Skin epidermis (tissue), 12 donors: ENCODE measurements at regions not wholly inside any gene's neighbourhood (a gene's known extent, or its start where the extent isn't known, plus 50 kb on each side); places are given as distances from the start of the nearest gene placed in this dataset.
A peak's percentile ranks its signal among the peaks of the same experiment; 100 is the strongest.
"Not testable (repeated sequence)": the region's sequence is repeated elsewhere in the genome, so short reads cannot be mapped to it uniquely, and the experiment has no call there.

Source experiments
- H3K27ac ChIP-seq, 21 experiments: fragments of 200-600 bp; sonication (generic) in 11 of 21; one replicate each; pipeline ENCODE4 v1.5.0; 2020; ENCODE audit warnings: mild to moderate bottlenecking in 3 of 21, inconsistent platforms in 2 of 21, moderate library complexity in 2 of 21
- H3K4me3 ChIP-seq, 7 experiments: fragments of 200-600 bp; sonication (generic) in 2 of 7; one replicate each; pipeline ENCODE4 v1.5.0; 2020; ENCODE audit warnings: inconsistent platforms in 2 of 7, mild to moderate bottlenecking in 2 of 7, moderate library complexity in 1 of 7

DNA sequence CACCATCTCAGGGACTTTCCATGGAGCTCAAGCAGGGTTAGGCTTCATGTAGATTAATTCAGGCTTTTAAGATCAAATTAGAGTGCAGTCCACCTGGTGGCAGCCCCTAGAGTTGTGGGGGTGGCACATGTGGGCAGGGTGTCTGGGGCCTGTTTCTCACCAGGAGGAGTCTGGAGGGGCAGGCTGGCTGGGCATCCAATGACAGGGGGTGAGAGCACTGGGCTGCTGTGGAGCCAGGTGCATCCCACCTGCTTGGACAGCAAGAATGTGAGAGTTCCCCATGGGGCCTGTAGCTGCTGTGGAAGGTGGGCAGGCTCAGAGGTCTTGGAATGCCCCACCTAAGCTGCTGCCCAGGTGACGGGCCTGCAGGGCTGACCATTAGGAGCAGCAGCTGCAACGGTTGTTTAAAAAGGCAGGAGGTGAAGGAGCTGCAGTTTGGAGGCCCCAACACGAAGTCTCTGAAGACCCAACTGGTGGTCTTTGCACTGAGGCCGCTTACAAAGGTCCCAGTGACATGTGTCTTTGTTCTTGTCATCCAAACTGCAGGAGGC, 686.3 kb upstream of the HS6ST1 start:
- H3K27ac ChIP-seq, result no peak overlapping the region
- H3K4me3 ChIP-seq, result no peak overlapping the region

DNA sequence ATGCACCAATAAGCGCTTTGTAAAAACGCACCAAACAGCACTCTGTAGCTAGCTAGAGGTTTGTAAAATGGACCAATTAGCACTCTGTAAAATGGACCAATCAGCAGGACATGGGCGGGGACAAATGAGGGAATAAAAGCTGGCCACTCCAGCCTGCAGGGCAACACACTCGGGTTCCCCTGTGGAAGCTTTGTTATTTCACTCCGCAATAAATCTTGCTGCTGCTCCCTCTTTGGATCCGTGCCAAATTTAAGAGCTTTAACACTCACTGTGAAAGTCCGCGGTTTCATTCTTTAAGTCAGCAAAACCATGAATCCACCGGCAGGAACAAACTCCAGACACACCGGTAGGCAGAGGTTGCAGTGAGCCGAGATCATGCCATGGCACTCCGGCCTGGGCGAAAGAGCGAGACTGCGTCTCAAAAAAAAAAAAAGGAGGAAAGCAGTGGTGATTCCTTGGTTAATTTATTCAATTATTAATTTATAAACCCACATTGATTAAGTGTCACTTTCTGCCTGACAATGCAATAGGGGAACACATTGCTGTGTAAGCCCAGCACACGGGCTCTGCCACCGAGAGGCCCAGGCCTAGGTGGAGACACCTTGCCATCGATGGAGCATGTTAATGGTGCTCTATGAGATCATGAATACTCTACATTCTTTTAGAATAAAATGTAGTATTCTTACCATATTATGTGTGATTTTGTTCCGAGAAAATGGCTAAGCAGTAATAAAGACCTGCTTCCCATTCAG, 687.6 kb upstream of the HS6ST1 start:
- Histone ChIP-seq H3K27ac (no peak overlapping the region), H3K4me3 (no peak overlapping the region)

DNA sequence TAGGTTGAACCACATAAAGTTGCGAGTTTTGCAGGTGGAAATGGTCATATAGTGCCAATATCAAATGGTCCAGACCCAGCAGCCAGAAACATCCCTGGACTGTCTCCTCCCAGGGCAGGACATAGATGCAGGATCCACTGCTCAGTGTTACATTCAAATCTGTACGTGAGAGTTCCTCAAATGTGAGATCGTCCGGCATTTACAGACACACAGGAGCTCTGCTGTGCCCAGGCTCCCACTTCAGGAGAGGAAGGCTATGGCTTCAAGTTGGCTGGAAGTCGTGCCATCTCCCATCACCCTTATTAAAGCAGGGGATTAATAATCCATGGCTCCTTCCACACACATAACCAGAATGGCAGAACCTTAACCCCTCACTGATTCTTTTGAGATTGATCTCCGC, 688.2 kb upstream of the HS6ST1 start:
- H3K27ac ChIP-seq, result no peak overlapping the region
- H3K4me3 ChIP-seq, result no peak overlapping the region

DNA sequence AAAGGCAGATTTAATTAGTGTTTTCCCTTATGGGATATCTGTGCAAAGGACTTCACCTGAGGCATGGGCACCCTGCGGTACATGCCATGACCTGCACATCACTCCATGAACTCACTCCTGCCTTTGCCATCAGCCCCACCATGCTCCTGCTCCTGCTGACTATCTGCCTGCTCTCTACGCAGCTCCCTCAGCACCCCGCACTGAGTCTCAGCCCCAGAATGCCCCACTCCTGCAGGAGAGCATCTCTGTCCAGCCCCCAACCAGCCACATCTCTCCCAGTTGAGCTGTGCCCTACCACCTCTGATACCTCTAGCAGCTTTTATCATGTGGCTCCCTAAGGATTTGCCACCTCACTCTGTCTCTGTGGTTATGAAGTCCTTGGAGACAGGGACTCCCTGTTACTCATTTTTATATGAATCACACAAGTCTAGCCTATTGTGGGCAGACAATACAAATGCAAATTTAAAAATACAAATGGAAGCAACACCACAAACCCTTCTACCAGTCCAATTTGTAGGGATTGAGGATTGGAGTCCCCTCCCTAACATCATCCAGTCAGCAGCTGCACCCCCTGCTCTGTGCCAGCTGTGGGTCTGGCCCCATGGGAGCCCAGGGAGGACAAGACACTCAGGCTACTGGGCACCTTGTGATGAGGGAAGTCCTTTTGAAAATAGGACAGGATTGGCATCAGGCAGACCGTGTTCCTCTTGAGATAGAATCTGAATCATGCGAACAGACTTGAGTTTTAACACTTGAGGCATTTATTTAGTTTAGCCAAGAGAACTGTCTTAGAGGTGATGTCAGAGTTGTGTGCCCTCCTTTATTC, 689.6 kb upstream of the HS6ST1 start:
- no peak overlapping the region for H3K4me3 ChIP-seq
- peak overlapping the region in 3 of 21 experiments; percentile 18 to 52 (median 50) for H3K27ac ChIP-seq

DNA sequence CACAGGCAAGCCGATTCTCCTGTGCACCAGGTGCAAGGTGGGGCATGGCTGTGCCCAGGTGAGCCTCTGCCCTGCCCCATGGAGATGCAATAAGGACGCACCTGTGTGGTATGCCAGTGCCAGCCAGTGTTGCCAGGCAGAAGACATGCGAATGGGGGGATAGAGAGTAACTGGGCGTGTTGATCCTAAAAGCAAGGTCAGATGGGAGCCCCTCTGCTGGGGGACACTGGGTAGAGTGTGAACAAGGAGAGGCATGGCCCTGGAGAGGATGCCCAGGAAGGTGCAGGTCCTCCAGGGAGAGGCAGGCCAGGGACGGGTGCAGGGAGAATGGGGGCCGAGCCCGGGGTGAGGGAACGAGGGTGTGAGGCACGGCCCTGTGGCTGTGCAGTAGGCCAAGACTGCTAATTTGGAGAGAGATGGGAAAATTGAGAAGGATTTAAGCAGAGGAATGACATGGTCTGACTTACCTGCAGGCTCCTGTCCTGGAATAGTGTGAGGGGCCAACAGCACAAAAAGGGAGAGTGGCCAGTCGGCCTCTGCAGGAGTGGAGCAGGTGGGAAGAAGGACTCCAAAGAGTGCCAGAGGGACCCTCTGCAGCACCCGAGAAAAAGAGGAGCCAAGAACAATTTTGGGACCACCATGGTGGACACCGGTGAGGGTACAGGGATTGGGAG, 690.4 kb upstream of the HS6ST1 start:
- H3K4me3 ChIP-seq, result no peak overlapping the region
- H3K27ac ChIP-seq, result peak overlapping the region in 2 of 21 experiments; percentile 11 to 52

DNA sequence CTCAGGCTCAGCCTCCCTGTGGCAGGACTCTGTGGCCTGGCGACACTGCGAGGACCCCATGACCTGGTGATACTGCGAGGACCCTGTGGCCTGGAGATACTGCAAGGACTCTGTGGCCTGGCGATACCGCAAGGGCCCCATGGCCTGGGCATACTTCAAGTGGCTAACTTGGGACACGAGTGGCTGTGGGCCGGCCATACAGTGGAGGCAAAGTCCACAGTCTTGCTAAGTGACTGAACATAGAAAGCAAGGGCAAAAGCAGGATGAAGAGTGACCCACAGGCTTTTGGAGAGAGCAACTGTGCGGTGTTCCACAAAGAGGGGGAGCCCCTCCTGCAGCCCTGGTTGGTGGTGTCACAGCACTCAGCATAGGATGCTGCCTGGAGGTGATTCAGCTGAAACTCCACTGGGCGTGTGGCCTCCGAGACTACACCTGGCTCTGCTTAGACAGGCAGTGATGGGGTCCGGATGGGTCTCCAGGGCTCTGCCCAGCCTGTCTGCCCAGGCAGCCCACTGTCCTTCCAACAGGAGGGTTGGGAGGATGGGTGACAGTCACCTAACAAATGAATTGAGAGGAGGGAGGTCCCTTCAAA, 691.0 kb upstream of the HS6ST1 start:
- Histone ChIP-seq H3K27ac (peak overlapping the region in 1 of 21 experiments; percentile 52), H3K4me3 (no peak overlapping the region)

DNA sequence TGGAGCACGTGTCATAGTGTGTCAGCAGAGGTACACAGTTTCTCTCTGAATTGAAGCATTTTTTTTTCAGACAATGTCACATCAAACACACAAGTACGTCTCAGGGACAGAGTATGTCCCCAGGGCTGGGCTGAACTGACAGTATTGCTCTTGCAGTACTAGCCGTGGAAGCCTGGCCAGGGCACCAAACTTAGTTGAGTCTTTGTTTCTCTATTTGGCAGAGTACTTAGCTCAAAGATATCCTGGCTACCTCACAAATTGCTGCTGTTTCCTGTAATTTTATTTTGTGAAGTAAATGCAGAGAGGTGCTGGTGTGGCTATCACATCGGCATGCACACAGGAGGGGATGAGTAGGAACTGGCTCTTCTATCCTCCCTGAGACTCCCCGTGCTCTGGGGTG, 691.6 kb upstream of the HS6ST1 start:
- no peak overlapping the region for H3K27ac ChIP-seq
- H3K4me3 ChIP-seq, result no peak overlapping the region

DNA sequence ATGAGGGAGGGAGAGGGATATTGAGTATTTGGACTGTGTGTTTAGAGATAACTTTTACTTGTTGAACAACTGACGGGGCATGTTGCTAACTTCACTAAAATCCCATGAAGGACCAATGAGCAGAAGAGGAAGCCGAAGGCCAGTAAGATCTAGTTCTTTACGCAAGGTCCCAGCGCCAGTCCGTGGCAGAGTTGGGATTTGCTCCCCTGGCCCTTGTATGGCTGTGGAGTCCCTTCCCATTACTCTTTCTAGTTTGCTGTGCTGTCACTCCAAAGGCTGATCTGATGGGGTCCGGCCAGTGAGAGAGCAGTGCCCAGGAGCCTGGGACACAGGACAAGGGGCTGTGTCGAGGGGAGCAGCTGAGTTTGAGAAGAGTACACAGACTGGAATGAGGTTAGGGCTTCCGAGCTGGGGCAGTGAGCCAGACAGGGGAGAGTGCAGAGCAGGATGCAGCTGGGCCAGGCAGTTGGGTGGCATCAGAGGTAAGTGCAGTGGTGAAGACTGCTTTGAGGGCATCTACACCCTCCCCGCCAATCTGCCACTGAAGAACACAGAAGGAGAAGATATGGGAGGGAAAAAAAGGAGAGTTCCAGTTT, 692.9 kb upstream of the HS6ST1 start:
- Histone ChIP-seq H3K4me3 (no peak overlapping the region), H3K27ac (no peak overlapping the region)

DNA sequence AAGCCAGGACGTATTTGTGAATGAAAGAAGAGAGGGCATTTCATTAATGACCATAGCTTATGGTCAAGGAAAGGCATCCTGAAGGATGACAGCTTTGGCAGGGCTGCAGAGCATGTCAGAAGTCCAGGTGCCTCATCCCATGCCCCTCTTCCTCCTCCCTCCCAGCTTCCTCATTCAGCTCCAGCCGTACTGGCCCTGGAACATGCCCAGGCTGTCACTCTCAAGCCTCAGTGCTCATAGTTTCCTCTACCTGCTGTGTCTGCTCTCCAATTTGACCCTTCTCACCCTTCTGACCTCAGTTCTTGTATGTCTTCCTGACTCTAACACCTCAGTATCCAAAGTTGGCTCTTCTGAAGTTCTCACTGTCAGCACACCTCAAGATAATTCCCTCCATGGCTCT, 695.8 kb upstream of the HS6ST1 start:
- no peak overlapping the region for H3K27ac ChIP-seq
- no peak overlapping the region for H3K4me3 ChIP-seq

DNA sequence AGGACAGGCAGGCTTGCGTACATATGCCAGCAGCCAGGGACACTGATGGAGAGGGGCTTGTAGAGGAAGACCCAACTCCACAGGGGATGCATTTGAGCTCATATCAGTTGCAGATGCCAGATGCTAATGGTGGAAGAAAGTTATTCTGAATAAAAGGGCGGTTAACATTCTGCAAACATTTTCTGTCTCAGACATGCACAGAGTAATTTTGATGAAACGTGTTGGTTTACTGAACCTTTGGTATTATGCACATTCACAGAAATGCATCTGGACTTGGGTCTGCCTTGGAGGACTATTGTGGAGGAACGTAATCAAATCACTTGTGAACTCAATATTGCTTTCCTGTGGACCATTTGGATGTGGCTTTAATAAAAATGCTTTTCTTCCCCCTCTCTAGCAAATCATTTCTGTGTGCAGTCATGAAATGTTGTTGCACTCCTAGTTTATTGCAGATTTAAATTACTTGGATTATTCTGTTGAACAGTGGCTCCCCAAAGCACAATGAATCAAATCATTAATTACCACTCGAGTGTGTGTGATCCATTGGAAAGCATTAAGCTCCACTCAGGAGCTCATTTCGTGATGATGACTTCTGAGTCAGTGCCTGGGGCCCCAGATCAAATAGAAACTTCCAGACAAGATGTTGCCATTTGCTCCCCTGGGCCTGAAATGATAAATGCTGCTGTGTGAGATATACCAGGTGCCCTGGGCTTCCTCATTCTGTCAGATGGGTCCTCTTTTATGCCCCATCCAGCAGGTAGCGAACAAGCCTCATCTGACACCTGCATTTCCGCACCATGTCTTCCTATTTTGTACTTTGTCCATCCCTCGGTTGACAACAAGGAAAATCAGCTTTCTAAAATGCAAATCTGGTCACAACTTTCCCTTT, 697.0 kb upstream of the HS6ST1 start:
- Histone ChIP-seq H3K27ac (no peak overlapping the region), H3K4me3 (no peak overlapping the region)

DNA sequence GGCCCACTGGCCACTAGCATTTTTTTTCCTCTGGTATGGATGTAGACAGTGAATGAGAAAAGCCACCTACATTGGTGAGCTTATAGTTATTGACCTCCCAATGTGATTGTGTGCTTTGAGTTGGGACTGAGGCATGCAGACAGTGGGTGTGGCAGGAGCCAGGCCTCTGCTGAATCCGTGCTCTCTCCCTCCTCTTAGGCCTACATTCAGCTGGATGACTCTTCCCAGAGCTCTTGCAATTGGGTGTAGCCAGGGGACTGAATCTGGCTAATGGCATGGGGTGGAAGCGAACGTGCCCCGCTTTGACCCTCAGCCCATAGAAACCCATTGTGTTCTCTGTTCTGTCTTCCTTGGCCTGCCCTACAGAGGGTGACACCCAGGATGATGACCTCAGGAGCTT, 698.3 kb upstream of the HS6ST1 start:
- H3K27ac ChIP-seq, result no peak overlapping the region
- H3K4me3 ChIP-seq, result no peak overlapping the region

DNA sequence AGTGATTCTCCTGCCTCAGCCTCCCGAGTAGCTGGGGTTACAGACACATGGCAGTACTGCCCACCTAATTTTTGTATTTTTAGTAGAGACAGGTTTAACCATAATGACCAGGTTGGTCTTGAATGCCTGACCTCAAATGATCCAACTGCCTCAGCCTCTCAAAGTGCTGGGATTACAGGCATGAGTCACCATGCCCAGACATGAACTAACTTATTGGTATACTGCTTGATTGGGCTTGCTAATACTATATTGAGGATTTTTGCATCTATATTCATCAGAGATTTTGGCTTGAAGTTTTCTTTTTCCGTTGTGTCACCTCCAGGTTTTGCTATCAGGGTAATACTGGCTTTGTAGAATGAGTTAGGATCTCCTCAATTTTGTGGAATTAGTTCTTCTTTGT, 706.1 kb upstream of the HS6ST1 start:
- Histone ChIP-seq H3K27ac (no peak overlapping the region), H3K4me3 (no peak overlapping the region)

DNA sequence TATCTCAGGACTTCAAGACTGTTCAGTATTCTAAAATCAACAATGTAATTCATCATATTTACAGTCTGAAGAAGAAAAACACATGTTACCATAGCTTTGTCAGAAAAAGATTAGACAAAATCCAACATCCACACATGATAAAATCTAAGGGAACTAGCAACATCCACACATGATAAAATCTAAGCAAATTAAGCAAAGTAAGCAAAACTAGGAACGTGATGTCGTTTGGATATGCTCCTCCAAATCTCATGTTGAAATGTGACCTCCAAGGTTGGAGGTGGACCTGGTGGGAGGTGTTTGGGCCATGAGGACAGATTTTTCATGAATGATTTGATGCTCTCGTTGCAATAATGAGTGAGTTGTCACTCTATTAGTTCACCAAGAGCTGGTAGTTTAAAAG, 717.3 kb upstream of the HS6ST1 start:
- no peak overlapping the region for H3K4me3 ChIP-seq

DNA sequence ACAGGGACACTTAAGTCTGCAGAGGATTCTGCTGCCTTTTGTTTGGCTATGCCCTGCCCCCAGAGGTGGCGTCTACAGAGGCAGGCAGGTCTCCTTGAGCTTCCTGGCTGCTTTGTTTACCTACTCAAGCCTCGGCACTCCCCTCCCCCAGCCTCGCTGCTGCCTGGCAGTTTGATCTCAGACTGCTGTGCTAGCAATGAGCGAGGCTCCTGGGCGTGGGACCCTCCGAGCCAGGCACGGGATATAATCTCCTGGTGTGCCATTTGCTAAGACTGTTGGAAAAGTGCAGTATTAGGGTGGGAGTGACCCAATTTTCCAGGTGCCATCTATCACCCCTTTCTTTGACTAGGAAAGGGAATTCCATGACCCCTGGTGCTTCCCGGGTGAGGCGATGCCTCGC, 725.0 kb upstream of the HS6ST1 start:
- H3K4me3 ChIP-seq, H3K27ac ChIP-seq: not testable (repeated sequence)

More for the DNA sequence above, 717.3 kb upstream of the HS6ST1 start:
- no peak overlapping the region for H3K27ac ChIP-seq

DNA sequence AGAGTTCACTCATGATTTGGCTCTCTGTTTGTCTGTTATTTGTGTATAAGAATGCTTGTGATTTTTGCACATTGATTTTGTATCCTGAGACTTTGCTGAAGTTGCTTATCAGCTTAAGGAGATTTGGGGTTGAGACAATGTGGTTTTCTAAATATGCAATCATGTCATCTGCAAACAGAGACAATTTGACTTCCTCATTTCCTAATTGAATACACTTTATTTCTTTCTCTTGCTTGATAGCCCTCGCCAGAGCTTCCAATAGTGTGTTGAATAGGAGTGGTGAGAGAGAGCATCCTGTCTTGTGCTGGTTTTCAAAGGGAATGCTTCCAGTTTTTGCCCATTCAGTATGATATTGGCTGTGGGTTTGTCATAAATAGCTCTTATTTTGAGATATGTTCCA, 727.8 kb upstream of the HS6ST1 start:
- H3K27ac ChIP-seq, H3K4me3 ChIP-seq: not testable (repeated sequence)

DNA sequence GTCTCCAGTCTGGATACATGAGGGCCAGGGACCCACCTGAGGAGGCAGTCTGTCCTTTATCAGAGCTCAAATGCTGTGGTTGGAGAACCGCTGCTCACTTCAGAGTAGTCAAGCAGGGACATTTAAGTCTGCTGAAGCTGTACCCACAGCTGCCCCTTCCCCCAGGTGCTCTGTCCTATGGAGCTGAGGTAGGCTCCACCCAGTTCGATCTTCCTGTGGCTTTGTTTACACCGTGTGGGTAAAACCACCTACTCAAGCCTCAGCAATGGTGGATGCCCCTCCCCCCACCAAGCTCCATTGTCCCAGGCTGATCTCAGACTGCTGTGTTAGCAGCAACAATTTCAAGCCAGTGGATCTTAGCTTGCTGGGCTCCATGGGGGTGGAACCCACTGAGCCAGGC, 731.4 kb upstream of the HS6ST1 start:
- no peak overlapping the region for H3K4me3 ChIP-seq
- no peak overlapping the region for H3K27ac ChIP-seq

DNA sequence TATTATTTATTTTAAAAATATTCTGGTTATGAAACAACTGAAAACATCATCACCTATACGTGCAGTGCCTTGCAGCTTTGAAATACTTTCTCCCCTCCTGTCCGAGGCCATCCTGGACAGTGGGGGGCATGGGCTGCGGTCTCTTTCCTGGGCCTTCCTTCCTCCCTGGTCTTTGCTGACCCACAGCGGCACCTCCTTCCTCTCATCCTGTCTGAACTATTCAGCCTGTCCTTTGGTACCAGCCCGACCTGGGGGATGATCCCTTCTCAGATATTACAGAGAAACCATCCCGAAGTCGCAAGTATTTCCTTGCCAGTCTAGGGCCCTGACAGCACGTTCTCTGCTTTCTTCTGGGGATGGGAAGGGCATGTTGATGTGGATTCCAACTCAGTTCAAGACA, 736.6 kb upstream of the HS6ST1 start:
- Histone ChIP-seq H3K27ac (peak overlapping the region in 1 of 21 experiments; percentile 52), H3K4me3 (no peak overlapping the region)

DNA sequence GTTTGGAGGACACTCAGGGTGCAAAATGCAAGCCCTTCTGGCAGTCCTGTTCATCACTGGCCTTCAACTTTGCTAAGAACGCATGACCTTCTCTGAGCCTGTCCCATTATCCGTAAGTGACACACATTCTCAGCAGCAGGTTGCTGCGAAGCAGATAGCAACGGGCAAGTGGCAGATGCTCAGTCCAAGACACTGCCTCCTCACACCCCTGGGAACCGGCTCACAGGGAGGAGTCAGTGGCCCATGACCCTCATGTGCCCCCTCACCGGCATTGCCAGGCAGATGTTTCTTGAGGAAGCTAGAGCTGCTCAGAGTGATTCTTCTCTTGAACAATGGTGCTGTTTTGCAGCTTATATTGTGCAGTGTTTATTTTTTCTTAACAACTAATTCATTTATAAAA, 737.2 kb upstream of the HS6ST1 start:
- Histone ChIP-seq H3K4me3 (no peak overlapping the region), H3K27ac (peak overlapping the region in 5 of 21 experiments; percentile 11 to 74 (median 52))
